ENCODE measurements at regions not wholly inside any gene's neighbourhood (a gene's known extent, or its start where the extent isn't known, plus 50 kb on each side); places are given as distances from the start of the nearest gene placed in this dataset.

DNA sequence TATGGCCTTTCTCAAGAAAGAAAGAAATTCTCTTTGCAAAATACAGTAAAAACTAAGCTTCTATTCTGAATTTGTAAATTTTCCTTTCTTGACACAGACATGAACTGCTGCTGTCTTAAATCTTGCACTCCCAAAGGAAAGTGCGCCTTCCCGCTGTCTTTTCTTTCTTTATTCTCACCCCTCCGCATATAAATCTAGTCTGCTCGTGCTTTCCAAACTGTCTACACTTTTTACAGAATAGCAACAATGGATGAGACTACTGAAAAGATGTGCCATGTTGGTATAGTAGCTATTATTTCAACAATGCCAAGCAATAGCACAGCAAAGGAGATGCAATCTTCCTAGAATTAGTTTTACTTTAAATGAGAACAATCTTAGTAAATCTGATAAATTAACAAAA lies 328.8 kb upstream of the PDE3A start:
- DNase-seq (no peak), ATAC-seq (ENCODE audit: poor library complexity) (no peak)
- ChIA-PET POLR2A (no interaction called here), CTCF (interaction anchor here (0.7 kb wide), 1 partner anchor 16 kb away, joined by 3 read pairs; no protein-coding TSS in a partner anchor)
- Histone ChIP-seq H3K27me3 (ENCODE audit: control insufficient read depth in 1 of 2, insufficient read depth in 2 of 2, low read length in 2 of 2) (no peaks in the 10 kb centered on the region), H3K4me3 (ENCODE audit: low read length) (no peak overlapping the region), H3K36me3 (ENCODE audit: insufficient read depth, low read length) (no peaks in the 10 kb centered on the region), H3K9me3 (ENCODE audit: control insufficient read depth in 1 of 2, insufficient read depth in 1 of 2, low read length in 2 of 2) (no peaks in the 10 kb centered on the region), H3K4me1 (ENCODE audit: insufficient read depth, low read length) (no peaks in the 10 kb centered on the region), H3K27ac (ENCODE audit: low read depth in 1 of 2, low read length in 2 of 2) (no peak overlapping the region)
- Mint-ChIP-seq H3K9me3 (no peaks in the 10 kb centered on the region), H3K4me1 (ENCODE audit: low read depth) (no peaks in the 10 kb centered on the region), H3K27me3 (no peaks in the 10 kb centered on the region), H3K4me3 (no peak overlapping the region), H3K27ac (no peak overlapping the region), H3K36me3 (ENCODE audit: low read depth) (no peaks in the 10 kb centered on the region)
- TF ChIP-seq, protein P1, sequence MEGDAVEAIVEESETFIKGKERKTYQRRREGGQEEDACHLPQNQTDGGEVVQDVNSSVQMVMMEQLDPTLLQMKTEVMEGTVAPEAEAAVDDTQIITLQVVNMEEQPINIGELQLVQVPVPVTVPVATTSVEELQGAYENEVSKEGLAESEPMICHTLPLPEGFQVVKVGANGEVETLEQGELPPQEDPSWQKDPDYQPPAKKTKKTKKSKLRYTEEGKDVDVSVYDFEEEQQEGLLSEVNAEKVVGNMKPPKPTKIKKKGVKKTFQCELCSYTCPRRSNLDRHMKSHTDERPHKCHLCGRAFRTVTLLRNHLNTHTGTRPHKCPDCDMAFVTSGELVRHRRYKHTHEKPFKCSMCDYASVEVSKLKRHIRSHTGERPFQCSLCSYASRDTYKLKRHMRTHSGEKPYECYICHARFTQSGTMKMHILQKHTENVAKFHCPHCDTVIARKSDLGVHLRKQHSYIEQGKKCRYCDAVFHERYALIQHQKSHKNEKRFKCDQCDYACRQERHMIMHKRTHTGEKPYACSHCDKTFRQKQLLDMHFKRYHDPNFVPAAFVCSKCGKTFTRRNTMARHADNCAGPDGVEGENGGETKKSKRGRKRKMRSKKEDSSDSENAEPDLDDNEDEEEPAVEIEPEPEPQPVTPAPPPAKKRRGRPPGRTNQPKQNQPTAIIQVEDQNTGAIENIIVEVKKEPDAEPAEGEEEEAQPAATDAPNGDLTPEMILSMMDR (IDR thresholded peaks at IDR 0.05), result no peak
- intact Hi-C loops (cut with DNase I, micrococcal nuclease), result no loop called here

DNA sequence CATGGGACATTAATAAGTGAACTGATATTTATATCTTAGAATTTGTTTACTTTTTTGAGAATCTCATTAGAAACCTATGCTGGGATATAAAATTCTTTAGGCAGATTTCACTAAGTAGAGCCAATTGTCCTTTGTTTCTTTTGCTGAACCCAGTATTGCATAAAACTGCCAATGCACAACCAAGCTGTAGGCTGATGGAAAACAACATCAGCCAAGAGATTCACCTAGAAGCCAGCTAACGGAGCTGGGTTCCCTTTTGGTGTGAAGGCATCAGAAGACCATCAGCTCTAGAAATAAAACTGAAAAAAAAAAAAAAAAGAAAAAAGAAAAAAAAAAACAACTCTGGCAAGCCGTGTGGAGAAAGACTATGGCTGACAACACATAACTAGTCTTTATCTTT lies 328.2 kb upstream of the PDE3A start:
- no peaks in the 10 kb centered on the region for H3K27me3 Mint-ChIP-seq
- CTCF ChIA-PET, result interaction anchor here (0.6 to 0.7 kb wide), 2 partner anchors 16 to 357 kb away, joined by 3 read pairs; no protein-coding TSS in a partner anchor
- no peak overlapping the region for H3K4me3 Mint-ChIP-seq
- no peak overlapping the region for H3K27ac ChIP-seq (ENCODE audit: low read depth in 1 of 2, low read length in 2 of 2)
- H3K36me3 Mint-ChIP-seq (ENCODE audit: low read depth), result no peaks in the 10 kb centered on the region
- H3K9me3 ChIP-seq (ENCODE audit: control insufficient read depth in 1 of 2, insufficient read depth in 1 of 2, low read length in 2 of 2), result no peaks in the 10 kb centered on the region
- POLR2A ChIA-PET, result no interaction called here
- intact Hi-C loops (cut with DNase I, micrococcal nuclease), result no loop called here
- no peak for ATAC-seq (ENCODE audit: poor library complexity)
- TF ChIP-seq, protein P1 (IDR thresholded peaks at IDR 0.05), result no peak
- H3K4me1 Mint-ChIP-seq (ENCODE audit: low read depth), result no peaks in the 10 kb centered on the region
- H3K27ac Mint-ChIP-seq, result no peak overlapping the region
- DNase-seq, result no peak
- H3K4me1 ChIP-seq (ENCODE audit: insufficient read depth, low read length), result no peaks in the 10 kb centered on the region
- no peak overlapping the region for H3K4me3 ChIP-seq (ENCODE audit: low read length)
- no peaks in the 10 kb centered on the region for H3K9me3 Mint-ChIP-seq
- no peaks in the 10 kb centered on the region for H3K36me3 ChIP-seq (ENCODE audit: insufficient read depth, low read length)
- no peaks in the 10 kb centered on the region for H3K27me3 ChIP-seq (ENCODE audit: control insufficient read depth in 1 of 2, insufficient read depth in 2 of 2, low read length in 2 of 2)

DNA sequence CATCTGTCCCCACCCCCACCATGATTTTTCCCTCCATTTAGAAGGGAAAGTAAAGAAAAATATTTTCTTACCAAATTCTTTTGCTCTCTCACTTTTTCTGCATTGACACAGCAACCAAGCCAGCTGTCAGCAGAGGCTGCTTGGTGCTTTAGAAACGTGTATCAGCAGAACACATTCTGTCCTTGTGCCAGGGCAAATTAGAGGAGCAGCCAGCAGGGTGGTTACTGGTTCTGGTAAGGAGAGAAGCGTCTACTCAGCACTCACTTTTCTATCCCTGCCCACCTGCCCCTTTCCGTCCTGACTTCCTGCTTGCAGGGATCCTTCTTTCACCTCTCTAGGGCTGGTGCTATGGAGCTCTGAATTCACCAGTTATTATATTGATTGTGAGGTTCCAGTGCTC lies 327.5 kb upstream of the PDE3A start:
- TF ChIP-seq, protein P1 (IDR thresholded peaks at IDR 0.05), result no peak
- CTCF ChIA-PET, result no interaction called here
- ATAC-seq (ENCODE audit: poor library complexity) (no peak), DNase-seq (no peak)
- H3K27me3 ChIP-seq (ENCODE audit: control insufficient read depth in 1 of 2, insufficient read depth in 2 of 2, low read length in 2 of 2), result no peaks in the 10 kb centered on the region
- no peak overlapping the region for H3K27ac ChIP-seq (ENCODE audit: low read depth in 1 of 2, low read length in 2 of 2)
- no peaks in the 10 kb centered on the region for H3K27me3 Mint-ChIP-seq
- H3K4me3 ChIP-seq (ENCODE audit: low read length), result no peak overlapping the region
- H3K9me3 Mint-ChIP-seq, result no peaks in the 10 kb centered on the region
- no peaks in the 10 kb centered on the region for H3K4me1 ChIP-seq (ENCODE audit: insufficient read depth, low read length)
- H3K9me3 ChIP-seq (ENCODE audit: control insufficient read depth in 1 of 2, insufficient read depth in 1 of 2, low read length in 2 of 2), result no peaks in the 10 kb centered on the region
- intact Hi-C loops (cut with DNase I, micrococcal nuclease), result no loop called here
- no peak overlapping the region for H3K27ac Mint-ChIP-seq
- H3K36me3 ChIP-seq (ENCODE audit: insufficient read depth, low read length), result no peaks in the 10 kb centered on the region
- no peak overlapping the region for H3K4me3 Mint-ChIP-seq
- no peaks in the 10 kb centered on the region for H3K36me3 Mint-ChIP-seq (ENCODE audit: low read depth)
- H3K4me1 Mint-ChIP-seq (ENCODE audit: low read depth), result no peaks in the 10 kb centered on the region
- POLR2A ChIA-PET, result no interaction called here

Data from CD4-positive, alpha-beta T cell (primary cell).